Activated gamma-delta T cell treated with Interleukin-2 at 50 U/mL for 16 hours (primary cell): ENCODE measurements at regions not wholly inside any gene's neighbourhood (a gene's known extent, or its start where the extent isn't known, plus 50 kb on each side); places are given as distances from the start of the nearest gene placed in this dataset.

ENCODE experiments used
- DNase-seq: peaks from one replicate; pipeline ENCODE4 v3.0.0-alpha.2; 2020

GRCh38 chr5:34487956-34488355, 168.2 kb upstream of the RAI14 start:
- DNase-seq: no peak

DNA sequence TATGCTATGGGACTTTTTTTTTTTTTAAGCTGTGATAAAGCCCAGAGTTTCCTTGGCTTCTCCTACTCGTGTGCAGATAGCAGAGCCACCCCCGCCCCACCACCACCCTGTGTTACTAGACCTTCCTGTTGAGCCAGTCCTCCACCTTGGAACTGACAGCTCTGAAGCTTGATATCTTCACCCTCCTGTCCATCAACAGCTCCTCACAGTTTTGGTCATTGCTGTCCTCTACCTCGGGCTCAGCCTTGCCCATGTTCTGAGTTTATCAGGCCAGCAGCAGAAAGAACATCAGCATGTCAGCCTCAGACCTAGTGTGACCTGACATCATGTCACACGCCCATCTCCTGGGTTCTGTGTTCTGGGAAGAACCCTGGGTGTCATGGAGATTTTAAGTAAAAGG, 167.1 kb upstream of the RAI14 start:
- DNase-seq: no peak

DNA sequence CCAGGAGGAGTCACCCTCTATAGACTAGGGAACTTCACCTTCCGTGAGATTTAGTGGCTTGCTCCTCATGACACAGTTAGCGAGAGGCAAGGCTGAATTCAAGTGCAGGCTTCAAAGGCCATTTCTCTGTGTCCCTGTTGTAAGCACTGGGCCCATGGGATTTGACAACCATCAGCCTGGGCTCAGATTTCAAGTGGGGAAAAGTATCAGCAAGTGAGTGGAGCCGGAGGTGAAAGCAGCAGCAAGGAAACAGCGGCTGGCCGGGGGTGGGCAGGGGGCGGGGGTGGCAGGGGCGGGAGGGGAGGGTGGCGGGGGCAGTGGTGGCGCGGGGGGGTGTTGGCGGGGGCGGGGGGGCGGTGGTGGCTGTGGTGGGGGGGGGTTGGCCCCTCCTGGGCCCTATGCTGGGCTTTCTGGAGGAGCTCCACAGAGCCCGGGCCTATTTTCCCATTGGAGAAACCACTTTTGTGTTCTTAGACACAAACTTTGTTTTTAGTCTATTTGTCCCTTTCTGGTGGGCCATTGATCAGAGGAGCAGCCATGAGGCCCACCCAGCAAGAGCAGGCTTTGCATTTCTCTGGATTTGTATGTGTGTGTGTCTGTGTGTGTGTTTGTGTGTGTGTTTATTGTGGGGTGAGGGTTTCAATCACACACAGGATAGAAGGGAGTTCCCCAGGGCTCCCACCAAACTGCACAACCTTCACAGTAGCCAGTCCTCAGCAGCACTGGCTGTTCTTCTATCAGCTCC, 165.4 kb upstream of the RAI14 start:
- DNase-seq: no peak

GRCh38 chr5:34491251-34491620, 164.9 kb upstream of the RAI14 start:
- no peak for DNase-seq

DNA sequence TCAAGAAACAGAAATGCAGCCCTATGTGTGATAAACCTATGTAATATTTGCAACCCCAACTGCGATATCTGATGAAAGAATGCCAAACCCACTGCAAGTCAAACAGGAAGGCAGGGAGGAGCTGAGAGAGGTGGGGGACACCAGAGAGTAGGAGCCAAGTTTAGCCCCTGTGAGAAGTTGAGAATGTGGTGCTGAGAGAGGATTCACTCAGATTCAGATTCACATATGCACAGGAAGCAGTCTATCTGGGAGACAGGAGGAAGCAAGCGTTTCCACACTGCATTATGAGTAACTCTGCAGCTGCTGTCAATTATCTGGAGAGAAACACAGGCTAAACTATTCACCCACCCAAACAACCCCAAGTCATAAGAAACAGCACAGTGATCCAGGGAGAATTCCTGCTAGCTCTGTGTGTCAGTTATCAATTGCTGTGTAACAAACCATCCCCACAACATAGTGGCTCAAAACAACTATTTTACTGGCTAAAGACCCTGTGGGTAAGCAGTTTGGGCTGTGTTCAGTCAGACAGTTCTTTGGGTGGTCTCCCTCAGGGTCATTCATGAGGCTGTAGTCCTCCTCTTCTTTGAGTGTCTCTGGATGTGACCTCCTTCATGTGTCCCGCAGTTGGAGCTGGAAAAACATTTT, 161.9 kb upstream of the RAI14 start:
- DNase-seq: no peak

DNA sequence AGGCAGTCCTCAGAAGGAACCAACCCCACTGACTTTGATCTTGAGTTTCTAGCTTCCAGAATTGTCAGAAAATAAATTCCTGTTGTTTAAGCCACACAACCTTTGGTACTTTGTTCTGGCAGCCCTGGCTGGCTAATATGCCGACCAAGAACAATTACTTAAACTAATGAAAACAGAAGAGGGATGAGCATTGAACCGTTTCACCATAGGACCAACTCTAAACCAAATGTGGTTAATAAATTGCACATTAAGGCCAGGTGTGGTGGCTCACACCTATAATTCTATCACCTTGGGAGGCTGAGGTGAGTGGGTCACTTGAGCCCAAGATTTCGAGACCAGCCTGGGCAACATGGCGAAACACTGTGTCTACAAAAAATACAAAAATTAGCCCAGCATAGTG, 160.9 kb upstream of the RAI14 start:
- DNase-seq: no peak

GRCh38 chr5:34496260-34496691, 159.9 kb upstream of the RAI14 start:
- DNase-seq: no peak

DNA sequence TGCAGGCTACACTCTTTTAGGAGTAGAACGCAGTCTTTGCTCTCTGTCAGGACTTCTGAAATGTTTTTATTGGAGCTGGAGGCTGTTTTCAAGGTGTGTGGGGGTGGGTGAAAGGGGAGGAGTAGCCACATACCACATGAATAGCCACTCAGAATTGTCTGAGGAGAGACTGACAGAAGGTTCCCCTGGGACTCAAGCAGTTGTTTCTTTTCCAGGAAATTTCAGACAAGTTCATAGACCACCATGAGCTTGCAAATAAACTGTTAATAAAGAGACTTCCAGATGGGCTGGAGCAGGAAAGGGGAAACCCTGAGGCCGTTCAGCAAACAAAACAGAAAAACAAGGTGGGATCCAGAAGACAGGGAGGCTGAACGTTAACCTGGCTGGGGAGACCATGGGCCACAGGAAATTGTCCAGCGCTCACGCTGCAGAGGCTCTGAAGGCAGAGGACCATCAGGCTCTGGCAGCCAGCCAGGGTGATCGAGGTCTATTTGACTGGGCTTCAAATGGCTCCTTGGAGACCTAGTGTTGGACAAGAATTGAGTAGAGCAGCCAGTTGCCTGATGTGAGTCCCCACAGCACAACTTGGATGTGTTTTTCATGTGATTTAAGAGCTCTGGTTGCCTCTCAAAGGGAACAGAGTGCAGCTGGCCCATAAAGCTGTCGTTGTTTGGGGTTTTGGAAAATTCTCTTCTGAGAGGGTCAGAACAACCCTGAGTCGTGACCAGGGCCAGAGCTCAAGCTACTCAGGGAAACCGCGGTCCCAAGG, 159.2 kb upstream of the RAI14 start:
- DNase-seq: no peak

GRCh38 chr5:34497470-34497808, 158.7 kb upstream of the RAI14 start:
- no peak for DNase-seq

- DNase-seq: no peak
Measured at GRCh38 chr5:34498572-34498971, 157.6 kb upstream of the RAI14 start.

DNA sequence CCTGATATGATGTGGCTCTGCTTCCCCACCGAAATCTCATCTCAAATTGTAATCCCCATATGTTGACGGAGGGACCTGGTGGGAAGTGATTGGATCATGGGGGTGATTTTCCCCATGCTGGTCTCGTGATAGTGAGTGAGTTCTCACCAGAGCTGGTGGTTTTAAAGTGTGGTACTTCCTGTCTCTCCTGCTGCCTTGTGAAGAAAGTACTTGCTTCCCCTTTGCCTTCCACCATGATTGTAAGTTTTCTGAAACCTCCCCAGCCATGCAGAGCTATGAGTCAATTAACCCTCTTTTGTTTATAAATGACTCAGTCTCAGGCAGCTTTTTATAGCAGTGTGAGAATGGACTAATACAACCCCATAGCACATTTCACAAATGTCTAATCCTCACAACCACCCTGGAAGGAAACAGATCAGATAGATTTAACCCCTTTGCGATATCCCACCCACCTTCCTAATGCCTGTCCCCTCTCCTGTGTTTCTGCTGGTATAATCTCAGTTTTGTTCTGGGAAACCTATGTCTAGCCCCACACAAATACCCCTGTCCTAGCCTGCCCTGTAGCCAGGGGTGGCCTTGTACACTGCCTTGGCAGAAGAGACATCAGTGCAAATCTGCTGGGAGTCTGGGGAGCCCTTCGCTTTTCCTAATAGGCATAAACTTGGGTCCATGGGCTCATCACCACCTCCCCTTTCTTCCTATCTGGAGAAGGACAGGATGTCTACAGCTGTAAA, 157.0 kb upstream of the RAI14 start:
- no peak for DNase-seq

- no peak for DNase-seq
Measured at GRCh38 chr5:34500236-34500847, 155.8 kb upstream of the RAI14 start.

DNA sequence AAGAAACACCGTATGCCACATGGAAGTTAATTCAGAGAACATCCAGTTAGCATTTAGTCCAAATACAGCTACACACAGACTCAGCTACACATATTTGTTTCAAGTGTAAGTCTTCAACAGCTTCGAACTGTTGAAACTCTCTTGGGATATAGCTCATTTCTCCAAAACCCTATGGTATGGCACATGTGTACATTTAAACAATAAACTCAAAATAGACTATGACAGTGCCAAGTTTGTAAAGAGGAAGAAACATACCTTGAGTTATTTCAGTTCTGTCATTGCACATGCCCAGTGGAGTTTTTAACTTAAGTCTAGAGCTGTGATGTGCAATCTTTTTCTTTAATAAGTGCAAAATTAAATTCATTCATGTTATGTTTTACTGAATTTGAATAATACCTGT, 155.1 kb upstream of the RAI14 start:
- no peak for DNase-seq

GRCh38 chr5:34501840-34502239, 154.3 kb upstream of the RAI14 start:
- no peak for DNase-seq

DNA sequence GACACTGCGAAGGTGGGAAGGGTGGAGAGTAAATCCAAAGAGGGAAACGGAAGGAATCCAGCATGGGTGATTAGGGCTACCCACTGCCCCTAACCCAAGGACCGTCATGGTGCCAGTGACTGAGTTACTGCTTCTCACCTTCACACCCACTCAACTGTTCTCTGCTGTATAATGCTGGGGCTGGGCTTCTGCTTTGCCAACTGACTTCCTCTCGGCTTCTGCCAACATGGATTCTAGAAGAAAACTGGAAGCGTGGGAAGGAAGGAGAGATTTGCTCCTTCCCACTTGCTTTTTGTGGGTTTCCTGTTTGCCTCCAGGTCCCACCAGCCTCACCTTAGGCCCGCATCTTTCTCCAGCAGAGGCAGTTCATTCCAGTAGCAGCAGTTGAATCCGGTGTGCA, 153.5 kb upstream of the RAI14 start:
- no peak for DNase-seq

- DNase-seq: no peak
Measured at GRCh38 chr5:34503379-34504253, 152.5 kb upstream of the RAI14 start.

- no peak for DNase-seq
Measured at GRCh38 chr5:34504967-34505366, 151.2 kb upstream of the RAI14 start.

DNA sequence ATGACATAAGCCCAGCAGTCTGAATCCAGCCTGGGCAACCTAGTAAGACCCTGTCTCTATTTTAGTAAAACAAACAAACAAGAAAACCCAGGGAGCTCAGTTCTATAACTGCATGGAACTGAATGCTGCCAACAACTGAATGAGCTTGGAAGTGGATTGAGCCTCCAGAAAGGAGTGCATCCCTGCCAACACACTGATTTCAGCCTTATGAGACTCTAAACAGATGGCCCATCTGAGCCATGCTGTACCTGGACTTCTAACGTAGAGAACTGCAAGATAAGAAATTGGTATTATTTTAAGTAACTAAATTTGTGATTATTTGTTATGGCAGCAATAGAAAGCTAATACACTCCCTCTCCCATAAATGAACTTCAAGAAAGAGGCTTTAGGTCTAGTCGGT, 150.4 kb upstream of the RAI14 start:
- no peak for DNase-seq

- DNase-seq: no peak
Measured at GRCh38 chr5:34507933-34508332, 148.2 kb upstream of the RAI14 start.

- no peak for DNase-seq
Measured at GRCh38 chr5:34509392-34509791, 146.7 kb upstream of the RAI14 start.

DNA sequence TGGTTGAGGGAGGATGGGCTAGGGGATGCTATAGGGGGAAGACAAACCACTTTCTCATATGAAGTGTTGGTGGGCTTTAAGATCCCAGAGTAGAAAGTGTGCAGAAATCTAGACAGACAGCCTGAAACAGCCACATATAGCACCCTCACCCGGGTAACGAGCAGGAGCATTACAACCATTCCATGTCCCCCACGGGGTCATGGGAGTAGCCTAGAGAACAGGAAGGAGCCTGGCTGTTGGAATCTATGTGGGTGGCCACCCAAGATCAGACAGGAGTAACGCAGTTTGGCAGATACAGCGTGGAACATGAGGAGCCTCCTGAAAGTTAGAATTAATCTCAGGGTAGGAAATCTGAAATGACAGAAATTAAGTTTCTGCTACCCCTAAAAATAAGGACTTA, 146.1 kb upstream of the RAI14 start:
- no peak for DNase-seq

DNA sequence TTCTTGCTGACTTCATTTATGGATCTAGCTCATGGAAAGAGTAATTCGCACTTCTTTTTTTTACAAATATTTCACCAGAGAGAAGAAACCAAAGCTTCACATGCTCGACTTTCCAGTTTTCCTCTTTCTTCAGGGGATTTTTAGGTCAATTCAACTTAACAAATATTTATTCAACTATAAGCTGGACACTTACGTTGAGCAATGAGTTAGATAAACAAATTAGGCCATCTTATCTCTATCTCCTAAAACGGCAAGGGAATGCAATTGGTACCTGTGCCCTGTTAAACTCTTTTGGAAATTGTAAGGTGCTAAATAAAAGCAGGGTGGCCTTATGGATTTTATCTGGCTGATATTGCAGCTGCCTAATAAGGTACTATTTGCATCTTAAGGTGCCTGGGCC, 145.1 kb upstream of the RAI14 start:
- no peak for DNase-seq
